ENCODE measurements at regions not wholly inside any gene's neighbourhood (a gene's known extent, or its start where the extent isn't known, plus 50 kb on each side); places are given as distances from the start of the nearest gene placed in this dataset.

GRCh38 chr17:59465949-59466307 lies 99.5 kb upstream of the DHX40 start:
- TF ChIP-seq CTCF (IDR thresholded peaks at IDR 0.05), result no peak
- TF ChIP-seq POLR2A (IDR thresholded peaks at IDR 0.05), result no peak

All from heart left ventricle (tissue), 13 donors.